SKM-1 treated with dmso at 0.1 percent for 144 hours (cell line): ENCODE measurements at regions not wholly inside any gene's neighbourhood (a gene's known extent, or its start where the extent isn't known, plus 50 kb on each side); places are given as distances from the start of the nearest gene placed in this dataset.
"Not testable (repeated sequence)": the region's sequence is repeated elsewhere in the genome, so short reads cannot be mapped to it uniquely, and the experiment has no call there.

Experiments
- DNase-seq: peaks from one replicate; lab custom pipeline; 2025; ENCODE audit not compliant: unreplicated experiment; lab: John Stamatoyannopoulos, UW

DNA sequence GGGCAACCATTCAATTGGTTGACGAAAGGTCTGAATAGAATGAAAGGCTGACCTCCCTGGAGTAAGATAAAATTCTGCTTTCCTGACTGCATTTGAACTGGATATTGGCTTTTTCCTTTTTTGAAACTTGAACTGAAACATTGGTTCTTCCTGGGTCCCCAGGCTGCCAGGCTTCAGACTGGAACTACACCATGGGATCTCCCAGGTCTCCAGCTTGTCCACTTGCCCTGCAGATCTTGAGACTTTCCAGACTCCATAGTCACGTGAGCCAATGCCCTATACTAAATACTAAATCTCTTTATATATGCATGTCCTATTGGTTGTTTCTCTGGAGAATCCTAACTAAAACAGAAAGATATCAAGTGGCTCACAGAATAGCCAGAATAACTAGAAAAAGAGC, 118.7 kb upstream of the KRR1 start:
- no peak for DNase-seq

- no peak for DNase-seq
Measured at GRCh38 chr12:75628916-75629315, 117.5 kb upstream of the KRR1 start.

- DNase-seq = no peak
Measured at GRCh38 chr12:75628511-75628910, 117.1 kb upstream of the KRR1 start.

- DNase-seq = no peak
Measured at GRCh38 chr12:75623631-75624154, 112.3 kb upstream of the KRR1 start.

- no peak for DNase-seq
Measured at GRCh38 chr12:75622492-75622891, 111.1 kb upstream of the KRR1 start.

- DNase-seq = not testable (repeated sequence)
Measured at GRCh38 chr12:75614396-75614795, 103.0 kb upstream of the KRR1 start.

DNA sequence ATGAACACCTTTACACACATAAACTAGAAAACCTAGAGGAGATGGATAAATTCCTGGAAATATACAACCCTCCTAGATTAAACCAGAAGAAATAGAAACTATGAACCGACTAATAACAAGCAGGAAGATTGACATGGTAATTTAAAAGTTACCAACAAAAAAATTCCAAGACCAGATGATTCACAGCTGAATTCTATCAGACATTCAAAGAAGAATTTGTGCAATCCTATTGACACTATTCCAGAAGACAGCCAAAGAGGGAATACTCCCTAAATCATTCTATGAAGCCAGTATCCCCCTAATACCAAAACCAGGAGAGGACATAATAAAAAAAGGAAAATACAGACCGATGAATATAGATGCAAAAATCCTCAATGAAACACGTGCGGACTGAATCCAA, 102.6 kb upstream of the KRR1 start:
- DNase-seq = no peak

DNA sequence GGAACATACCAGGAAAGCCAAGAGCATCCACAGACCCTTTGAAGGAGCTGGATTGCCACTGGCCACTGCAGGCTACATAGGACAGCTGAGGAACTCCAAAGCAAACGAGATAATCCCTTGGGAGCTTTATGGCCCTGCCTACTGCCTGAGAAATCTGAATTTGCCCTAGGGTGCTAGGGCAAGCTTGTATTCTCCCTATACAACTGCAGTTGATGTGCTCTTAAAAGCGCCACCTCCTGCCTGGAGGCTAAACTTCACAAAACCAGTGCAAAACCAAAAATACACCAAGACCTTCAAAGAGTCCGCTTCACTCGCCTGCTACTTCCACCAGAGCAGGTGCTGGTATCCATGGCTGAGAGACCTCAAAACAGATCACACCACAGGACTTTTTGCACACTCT, 99.6 kb upstream of the KRR1 start:
- no peak for DNase-seq

DNA sequence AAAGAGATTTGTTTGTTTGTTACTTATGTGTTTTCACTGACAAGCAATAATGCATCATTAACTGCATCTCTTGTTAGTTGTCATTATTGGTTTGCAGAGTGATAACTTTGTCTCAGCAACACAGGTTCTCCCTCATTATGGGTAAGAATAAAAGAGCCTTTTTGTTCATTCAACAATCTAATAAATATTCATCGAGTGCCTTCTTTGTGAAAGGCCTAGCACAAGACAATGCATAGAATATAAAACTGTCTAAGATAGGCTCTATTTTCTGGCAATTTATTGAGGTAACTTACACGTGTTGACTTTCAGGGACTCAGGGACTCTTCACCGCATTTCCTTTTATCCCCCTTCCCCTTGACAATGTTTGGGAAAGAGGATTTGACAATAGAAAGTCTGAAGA, 95.5 kb upstream of the KRR1 start:
- DNase-seq = no peak

GRCh38 chr12:75606151-75606550, 94.7 kb upstream of the KRR1 start:
- no peak for DNase-seq

DNA sequence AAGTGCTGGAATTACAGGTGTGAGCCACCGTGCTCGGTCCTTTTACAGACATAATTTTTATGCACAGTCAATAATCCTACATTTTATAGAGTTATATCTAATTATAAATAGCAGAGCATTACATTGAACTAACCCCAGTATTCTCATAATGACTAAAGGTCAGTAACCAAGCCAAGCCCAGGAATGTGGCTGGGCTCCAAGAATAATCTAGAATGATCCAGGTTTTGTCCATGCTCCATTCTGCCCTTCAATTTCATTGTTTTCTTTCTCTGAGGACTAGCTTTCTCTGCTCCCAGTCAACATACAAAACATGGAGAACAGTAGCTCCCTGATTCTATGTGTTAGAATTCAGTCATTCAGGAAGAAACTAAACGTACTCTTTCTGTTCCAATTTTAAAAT, 92.1 kb upstream of the KRR1 start:
- no peak for DNase-seq

- no peak for DNase-seq
Measured at GRCh38 chr12:75602106-75602505, 90.7 kb upstream of the KRR1 start.

GRCh38 chr12:75600146-75600545, 88.7 kb upstream of the KRR1 start:
- no peak for DNase-seq

DNA sequence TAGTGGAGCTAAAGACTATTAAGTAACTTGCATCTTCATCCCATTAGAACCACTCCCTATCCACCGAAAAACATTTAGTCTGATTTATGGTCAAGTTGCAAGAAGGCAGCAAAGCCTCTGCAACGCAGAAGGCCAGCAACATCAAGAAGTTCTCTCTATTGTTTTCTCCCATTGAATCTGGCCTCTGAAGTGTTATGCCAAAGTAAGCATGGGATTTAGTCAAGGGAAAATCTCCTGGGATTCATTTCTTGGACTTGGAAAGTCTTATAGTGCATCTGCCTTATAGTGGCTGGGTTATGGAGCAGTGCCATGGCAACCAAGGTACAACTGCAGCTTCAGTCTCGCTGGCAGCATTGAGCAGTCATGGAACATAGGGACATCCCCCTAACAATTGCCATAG, 87.7 kb upstream of the KRR1 start:
- no peak for DNase-seq

DNA sequence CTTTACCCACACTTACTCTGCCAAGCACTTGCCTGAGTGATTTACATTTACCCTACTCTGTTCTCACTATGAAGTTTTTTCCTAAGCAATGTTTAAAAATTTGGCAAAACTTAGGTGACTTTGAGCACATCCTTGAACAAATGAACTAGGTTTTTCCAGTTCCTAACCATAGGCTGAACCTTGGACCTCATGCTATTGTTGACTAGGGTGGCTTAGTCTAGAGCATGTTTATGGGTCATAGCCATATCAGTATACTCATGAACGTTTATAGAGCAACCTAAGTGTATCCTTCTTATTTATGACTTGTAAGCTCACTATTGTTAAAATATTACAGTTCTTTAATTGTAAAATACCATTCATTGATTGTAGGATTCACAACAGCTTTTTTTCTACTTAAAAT, 85.0 kb upstream of the KRR1 start:
- DNase-seq = no peak

DNA sequence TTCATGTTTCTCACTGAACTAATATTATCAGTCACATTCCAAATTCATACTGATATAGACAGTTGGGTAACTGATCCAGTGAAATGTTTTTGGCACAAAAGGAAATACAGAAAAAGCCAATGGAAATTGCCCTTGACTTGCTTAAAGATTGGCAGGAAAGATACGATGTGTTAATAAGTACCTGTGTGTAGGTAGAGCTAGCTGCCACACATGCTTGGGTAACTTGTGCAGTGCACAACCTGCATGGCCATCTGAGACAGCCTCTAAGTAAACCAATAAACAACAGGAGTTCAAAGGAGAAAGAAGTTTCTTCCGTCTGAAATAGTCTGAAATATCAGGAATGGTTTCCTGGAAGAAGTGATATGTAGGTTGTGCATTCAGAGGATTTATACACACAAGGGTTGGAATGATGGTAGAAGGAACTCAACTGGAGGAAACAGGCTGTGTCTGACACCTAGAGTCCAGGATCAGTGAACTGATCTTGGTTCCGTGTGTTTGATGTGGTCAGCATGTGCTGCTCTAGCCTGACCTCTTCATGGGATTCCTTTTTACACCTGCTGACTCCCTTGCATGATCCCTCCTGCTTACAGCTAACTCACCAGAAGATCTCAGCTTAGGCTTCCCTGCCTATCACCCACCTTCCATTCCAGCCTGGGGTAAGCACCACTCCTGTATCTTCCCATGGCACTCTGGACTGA, 81.4 kb upstream of the KRR1 start:
- DNase-seq = no peak

GRCh38 chr12:75592086-75592485, 80.7 kb upstream of the KRR1 start:
- no peak for DNase-seq

DNA sequence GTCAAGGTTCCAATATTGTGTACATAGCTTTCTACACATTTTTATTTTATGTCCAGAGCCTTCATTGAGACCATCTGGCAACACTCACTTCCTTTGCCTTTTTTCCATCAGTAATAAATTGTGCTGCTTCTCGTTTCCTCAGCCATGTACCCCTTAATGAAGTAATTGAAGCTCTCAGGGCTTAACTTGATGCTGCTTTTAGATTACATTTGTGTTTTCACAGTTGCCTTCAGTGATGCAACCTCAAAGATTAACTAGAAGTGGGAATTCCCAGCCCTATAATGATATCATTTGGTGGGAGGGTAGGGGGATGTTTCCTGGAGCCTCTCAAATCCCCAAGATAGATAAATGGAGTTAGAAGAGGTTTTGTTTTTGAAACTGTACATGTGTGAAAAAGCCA, 80.2 kb upstream of the KRR1 start:
- no peak for DNase-seq

- DNase-seq = no peak
Measured at GRCh38 chr12:75589801-75590200, 78.4 kb upstream of the KRR1 start.

DNA sequence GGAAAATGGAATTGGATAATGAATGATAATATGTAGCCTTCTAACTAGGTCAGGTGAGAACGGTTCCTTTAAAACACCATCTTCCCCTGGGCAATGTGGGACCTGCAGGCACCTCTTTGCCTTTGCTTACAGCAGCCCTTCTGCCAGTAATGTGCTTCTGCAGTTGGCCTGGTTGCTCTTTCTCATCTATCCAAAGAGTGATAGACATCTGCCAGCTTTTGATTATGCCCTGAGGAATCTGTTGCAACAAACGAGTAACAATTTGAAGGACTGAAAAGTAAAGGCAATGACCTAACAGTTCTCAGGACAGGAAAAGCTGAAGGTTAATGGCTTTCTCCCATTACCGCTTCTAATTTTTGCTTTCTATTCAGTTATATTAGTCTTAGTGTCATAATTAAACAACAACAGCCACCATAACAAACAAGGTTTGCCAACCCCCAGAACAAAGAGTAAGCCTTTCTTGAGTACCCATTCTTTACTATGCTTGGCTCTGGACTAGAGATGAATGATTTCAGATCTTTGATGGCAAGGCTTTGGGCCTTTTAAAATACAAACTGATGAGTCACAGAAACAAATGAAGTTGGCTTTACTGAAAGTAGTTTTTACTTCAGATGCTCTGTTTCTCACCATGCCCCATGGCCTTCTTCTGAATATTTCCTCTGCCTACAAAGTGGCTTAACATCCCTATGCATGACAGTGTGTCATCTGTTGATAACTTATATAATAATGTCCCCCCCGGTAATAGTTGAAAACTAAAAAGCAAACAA, 76.1 kb upstream of the KRR1 start:
- no peak for DNase-seq

GRCh38 chr12:75585330-75585729, 73.9 kb upstream of the KRR1 start:
- no peak for DNase-seq

DNA sequence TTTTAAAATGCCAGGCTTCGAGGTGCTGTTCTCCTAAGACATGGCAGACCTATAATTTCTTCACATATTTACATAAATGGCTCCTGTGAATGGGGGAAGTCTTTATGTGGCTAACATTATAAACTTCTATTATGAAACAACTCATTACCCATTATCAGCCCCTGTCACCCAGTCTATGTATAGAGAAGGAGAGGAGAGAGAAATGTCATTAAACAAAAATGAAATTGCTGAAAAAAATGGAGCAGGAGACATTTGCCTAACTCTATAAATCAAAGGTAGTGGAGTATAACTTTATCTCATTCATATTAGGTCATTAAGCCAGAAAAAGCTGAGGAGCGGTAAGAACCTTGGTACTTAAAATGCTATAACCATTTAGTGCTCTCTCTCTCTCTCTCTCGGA, 71.9 kb upstream of the KRR1 start:
- DNase-seq = no peak

GRCh38 chr12:75581515-75581914, 70.1 kb upstream of the KRR1 start:
- DNase-seq = no peak
